HepG2 (cell line): ENCODE measurements at regions not wholly inside any gene's neighbourhood (a gene's known extent, or its start where the extent isn't known, plus 50 kb on each side); places are given as distances from the start of the nearest gene placed in this dataset.

ENCODE experiments used
- ATAC-seq: fragments of 200-7000 bp; cut with Tn5 transposase; 3 replicates; pipeline ENCODE4 v1.9.1; 2020; ENCODE audit warnings: mild to moderate bottlenecking, moderate library complexity
- BruUV-seq: library from RNA; stranded (reverse); fragments of 400-500 nt; replicated peaks from 2 replicates; lab custom pipeline; 2021; lab: Mats Ljungman, UMichigan
- CTCF ChIA-PET: fragments of 300-600 bp; formaldehyde crosslinking; extraction: SDS; loops from one replicate; lab custom pipeline; 2021; ENCODE audit warnings: low total read pairs, inconsistent platforms, low intra/inter-chr PET ratio; lab: Yijun Ruan, JAX
- POLR2A ChIA-PET: fragments of 350-600 bp; sonication (Branson Sonifier 250); formaldehyde crosslinking; loops from one replicate; lab custom pipeline; 2020; ENCODE audit warnings: antibody characterized with exemption, inconsistent platforms; lab: Yijun Ruan, JAX
- DNase-seq: peaks from one replicate; pipeline ENCODE4 v3.0.0-alpha.2; 2015; ENCODE audit warnings: low spot score
- FAIRE-seq: peaks from 3 replicates; lab custom pipeline; 2011; peaks lifted over from hg19 to GRCh38; lab: Jason Lieb, UNC
- H2AFZ ChIP-seq: one replicate; pipeline ENCODE4 v1.6.1; 2011; ENCODE audit warnings: low read length, inconsistent platforms
- H3K27ac ChIP-seq: fragments of 300-600 bp; 3 replicates; pipeline ENCODE4 v1.8.0; 2011; ENCODE audit warnings: mixed run types, mild to moderate bottlenecking, mixed read lengths, low read length, inconsistent platforms; ENCODE audit not compliant: insufficient read depth; ENCODE audit errors: extremely low read length
- H3K27me3 ChIP-seq, 2 experiments: fragments of 200-600 bp in 1 of 2; 2 replicates in 1 of 2; 3 replicates in 1 of 2; pipeline versions ENCODE4 v1.6.0 to v1.8.0; 2011; ENCODE audit warnings: low read length in 2 of 2, mild to moderate bottlenecking in 2 of 2, moderate library complexity in 2 of 2, inconsistent platforms in 1 of 2; ENCODE audit not compliant: insufficient read depth in 2 of 2, control insufficient read depth in 1 of 2
- H3K36me3 ChIP-seq, 2 experiments: fragments of 200-600 bp in 1 of 2; replicated peaks in 1 of 2; 2 replicates in 1 of 2; 3 replicates in 1 of 2; pipeline versions ENCODE4 v1.5.1 to v1.8.0; 2011; ENCODE audit warnings: low read length in 2 of 2, inconsistent platforms in 1 of 2; ENCODE audit not compliant: insufficient read depth in 2 of 2, control insufficient read depth in 1 of 2
- H3K4me1 ChIP-seq: 2 replicates; pipeline ENCODE4 v1.5.1; 2012; ENCODE audit warnings: low read length, inconsistent platforms; ENCODE audit not compliant: insufficient read depth
- H3K4me2 ChIP-seq: 2 replicates; pipeline ENCODE4 v1.6.0; 2011; ENCODE audit warnings: low read depth, low read length, inconsistent platforms
- H3K4me3 ChIP-seq, 3 experiments: fragments of 200-600 bp in 1 of 3; sonication (generic), shearing (Covaris generic) in 1 of 3; replicated peaks in 1 of 3; 2 replicates each; pipeline ENCODE4 v1.5.1; 2011 to 2016; ENCODE audit warnings: low read length in 3 of 3, inconsistent platforms in 2 of 3, low read depth in 2 of 3, mild to moderate bottlenecking in 2 of 3, control low read depth in 1 of 3, mixed read lengths in 1 of 3; ENCODE audit not compliant: insufficient read depth in 1 of 3
- H3K79me2 ChIP-seq: one replicate; pipeline ENCODE4 v1.6.1; 2011; ENCODE audit warnings: low read length, inconsistent platforms; ENCODE audit not compliant: insufficient read depth
- H3K9ac ChIP-seq: 2 replicates; pipeline ENCODE4 v1.6.0; 2011; ENCODE audit warnings: mild to moderate bottlenecking, low read depth, low read length, inconsistent platforms; ENCODE audit not compliant: insufficient read depth
- H3K9me3 ChIP-seq: 2 replicates; pipeline ENCODE4 v1.5.1; 2012; ENCODE audit warnings: mild to moderate bottlenecking, low read length
- H4K20me1 ChIP-seq: 2 replicates; pipeline ENCODE4 v1.6.0; 2011; ENCODE audit warnings: inconsistent platforms, mild to moderate bottlenecking, low read length, moderate library complexity; ENCODE audit not compliant: insufficient read depth
- DNMT1 ChIP-seq: sonication (generic); formaldehyde crosslinking; IDR thresholded peaks from 2 replicates; pipeline ENCODE4 v1.5.1; 2020; ENCODE audit warnings: mild to moderate bottlenecking, missing genetic modification reagents
- FOXO4 ChIP-seq: sonication (generic); formaldehyde crosslinking; conservative IDR thresholded peaks from 2 replicates; pipeline ENCODE4 v1.8.1; 2023; ENCODE audit warnings: missing genetic modification reagents
- SETDB1 ChIP-seq: sonication (generic); formaldehyde crosslinking; IDR thresholded peaks from 2 replicates; pipeline ENCODE4 v1.5.1; 2020; ENCODE audit warnings: missing genetic modification reagents, mild to moderate bottlenecking, borderline replicate concordance
- SRSF9 ChIP-seq: fragments of 200-400 bp; formaldehyde crosslinking; IDR thresholded peaks from 2 replicates; pipeline ENCODE4 v1.6.1; 2018; ENCODE audit warnings: borderline replicate concordance, mild to moderate bottlenecking, low read depth, low read length; ENCODE audit not compliant: insufficient read depth, poor library complexity, severe bottlenecking
- ZBTB1 ChIP-seq: sonication (generic); formaldehyde crosslinking; IDR thresholded peaks from 2 replicates; pipeline ENCODE4 v1.4.0; 2020; ENCODE audit warnings: missing genetic modification reagents, borderline replicate concordance
- ZNF609 ChIP-seq: sonication (generic); formaldehyde crosslinking; IDR thresholded peaks from 2 replicates; pipeline ENCODE4 v1.4.0; 2020; ENCODE audit warnings: mild to moderate bottlenecking, missing genetic modification reagents, borderline replicate concordance
- WGBS: methylation state at CpG from one replicate; pipeline ENCODE4 v1.1.6; 2017; ENCODE audit warnings: low lambda C conversion rate; 5-methylcytosine and 5-hydroxymethylcytosine counted together
- in situ Hi-C: cut with HindIII; loops from 2 replicates; pipeline ENCODE4 v1.10.0; 2017; ENCODE audit warnings: low pct_unique_long_range_greater_than_20kb; ENCODE audit not compliant: extremely low pct_ligation_motif_present
- intact Hi-C: fragments of 100-400 bp; cut with micrococcal nuclease; formaldehyde crosslinking; loops from one replicate; pipeline ENCODE4 v1.10.0; 2022; ENCODE audit not compliant: unreplicated experiment

- TF ChIP-seq FOXO4 (CRISPR knock-in tag) (no peak), SETDB1 (CRISPR knock-in tag) (no peak), ZBTB1 (CRISPR knock-in tag) (no peak), DNMT1 (CRISPR knock-in tag) (no peak), ZNF609 (CRISPR knock-in tag) (no peak)
Measured at GRCh38 chr1:73820843-73821242, 377.1 kb downstream of the LRRIQ3 start (continued).

- no peak overlapping the region for H3K9ac ChIP-seq
- ChIA-PET POLR2A (no interaction called here), CTCF (no interaction called here)
- no peak for TF ChIP-seq SRSF9
- no peaks in the 10 kb centered on the region for H3K79me2 ChIP-seq
- no TSS peak for BruUV-seq
- no peak overlapping the region for H3K27ac ChIP-seq
- FAIRE-seq (no peak), DNase-seq (no peak), ATAC-seq (no peak)
- no peaks in the 10 kb centered on the region for H3K27me3 ChIP-seq
- in situ Hi-C loops: no loop called here
- H3K4me3 ChIP-seq: no peak overlapping the region
- H3K9me3 ChIP-seq: peaks cover 28% of the 10 kb centered on the region
- H4K20me1 ChIP-seq: no peaks in the 10 kb centered on the region
- H2AFZ ChIP-seq: no peak overlapping the region
- no peaks in the 10 kb centered on the region for H3K4me1 ChIP-seq
- no peaks in the 10 kb centered on the region for H3K36me3 ChIP-seq
- H3K4me2 ChIP-seq: no peak overlapping the region
- intact Hi-C loops: no loop called here
- 0% methylated on average over 2 of the region's 2 CpGs for WGBS
Measured at GRCh38 chr1:73813716-73814115, 384.3 kb downstream of the LRRIQ3 start.
